ENCODE measurements at regions not wholly inside any gene's neighbourhood (a gene's known extent, or its start where the extent isn't known, plus 50 kb on each side); places are given as distances from the start of the nearest gene placed in this dataset.
A peak's percentile ranks its signal among the peaks of the same experiment; 100 is the strongest.

GRCh38 chr6:56865081-56865875 is 89.6 kb upstream of the BEND6 start:
- DNase-seq (ENCODE audit: low read depth in 3 of 3, low spot score in 2 of 3), result no peak

GRCh38 chr6:56864171-56864616 is 90.7 kb upstream of the BEND6 start:
- no peak for DNase-seq (ENCODE audit: low read depth in 3 of 3, low spot score in 2 of 3)

- DNase-seq (ENCODE audit: low read depth in 3 of 3, low spot score in 2 of 3), result no peak
Measured at GRCh38 chr6:56863366-56863765, 91.5 kb upstream of the BEND6 start.

GRCh38 chr6:56862415-56863175 is 92.3 kb upstream of the BEND6 start:
- no peak for DNase-seq (ENCODE audit: low read depth in 3 of 3, low spot score in 2 of 3)

GRCh38 chr6:56860475-56860874 is 94.4 kb upstream of the BEND6 start:
- DNase-seq (ENCODE audit: low read depth in 3 of 3, low spot score in 2 of 3), result no peak

GRCh38 chr6:56856036-56856580 is 98.8 kb upstream of the BEND6 start:
- DNase-seq (ENCODE audit: low read depth in 3 of 3, low spot score in 2 of 3), result no peak

GRCh38 chr6:56854086-56854485 is 100.8 kb upstream of the BEND6 start:
- DNase-seq (ENCODE audit: low read depth in 3 of 3, low spot score in 2 of 3), result no peak

- DNase-seq (ENCODE audit: low read depth in 3 of 3, low spot score in 2 of 3), result no peak
Measured at GRCh38 chr6:56853541-56853940, 101.4 kb upstream of the BEND6 start.

- DNase-seq (ENCODE audit: low read depth in 3 of 3, low spot score in 2 of 3), result no peak
Measured at GRCh38 chr6:56852260-56853010, 102.5 kb upstream of the BEND6 start.

- DNase-seq (ENCODE audit: low read depth in 3 of 3, low spot score in 2 of 3), result peak in 1 of 3 donors; percentile 69
Measured at GRCh38 chr6:56851541-56852259, 103.2 kb upstream of the BEND6 start.

GRCh38 chr6:56851074-56851473 is 103.8 kb upstream of the BEND6 start:
- no peak for DNase-seq (ENCODE audit: low read depth in 3 of 3, low spot score in 2 of 3)

GRCh38 chr6:56850626-56851025 is 104.3 kb upstream of the BEND6 start:
- no peak for DNase-seq (ENCODE audit: low read depth in 3 of 3, low spot score in 2 of 3)

GRCh38 chr6:56849896-56850295 is 105.0 kb upstream of the BEND6 start:
- DNase-seq (ENCODE audit: low read depth in 3 of 3, low spot score in 2 of 3), result no peak

GRCh38 chr6:56848105-56848504 is 106.8 kb upstream of the BEND6 start:
- no peak for DNase-seq (ENCODE audit: low read depth in 3 of 3, low spot score in 2 of 3)

- DNase-seq (ENCODE audit: low read depth in 3 of 3, low spot score in 2 of 3), result no peak
Measured at GRCh38 chr6:56845032-56845431, 109.9 kb upstream of the BEND6 start.

- DNase-seq (ENCODE audit: low read depth in 3 of 3, low spot score in 2 of 3), result no peak
Measured at GRCh38 chr6:56843476-56844349, 111.2 kb upstream of the BEND6 start.

GRCh38 chr6:56842686-56843475 is 112.0 kb upstream of the BEND6 start:
- no peak for DNase-seq (ENCODE audit: low read depth in 3 of 3, low spot score in 2 of 3)

GRCh38 chr6:56841751-56842150 is 113.2 kb upstream of the BEND6 start:
- DNase-seq (ENCODE audit: low read depth in 3 of 3, low spot score in 2 of 3), result no peak

- DNase-seq (ENCODE audit: low read depth in 3 of 3, low spot score in 2 of 3), result no peak
Measured at GRCh38 chr6:56841381-56841749, 113.5 kb upstream of the BEND6 start.

Data from right renal cortex interstitium (tissue), 3 donors.